ENCODE measurements at regions not wholly inside any gene's neighbourhood (a gene's known extent, or its start where the extent isn't known, plus 50 kb on each side); places are given as distances from the start of the nearest gene placed in this dataset.

- H3K27ac ChIP-seq = no peak overlapping the region
- no peaks in the 10 kb centered on the region for H3K4me1 ChIP-seq (ENCODE audit: control insufficient read depth in 1 of 2, insufficient read depth in 1 of 2, low read depth in 1 of 2, low read length in 1 of 2)
- H3K36me3 ChIP-seq = no peaks in the 10 kb centered on the region
- no peak overlapping the region for H3K4me3 ChIP-seq (ENCODE audit: low read depth in 1 of 2, low read length in 1 of 2)
- no peak for TF ChIP-seq CTCF (IDR thresholded peaks at IDR 0.05)
- no peaks in the 10 kb centered on the region for H3K9me3 ChIP-seq
- H3K27me3 ChIP-seq = no peaks in the 10 kb centered on the region
Observed at GRCh38 chr5:103620851-103621547, 58.4 kb upstream of the NUDT12 start.

GRCh38 chr5:103617913-103618312 is 55.3 kb upstream of the NUDT12 start:
- Histone ChIP-seq H3K4me3 (ENCODE audit: low read depth in 1 of 2, low read length in 1 of 2) (no peak overlapping the region), H3K36me3 (no peaks in the 10 kb centered on the region), H3K27me3 (no peaks in the 10 kb centered on the region), H3K27ac (no peak overlapping the region), H3K4me1 (ENCODE audit: control insufficient read depth in 1 of 2, insufficient read depth in 1 of 2, low read depth in 1 of 2, low read length in 1 of 2) (no peaks in the 10 kb centered on the region), H3K9me3 (no peaks in the 10 kb centered on the region)
- no peak for TF ChIP-seq CTCF (IDR thresholded peaks at IDR 0.05)

- H3K27me3 ChIP-seq = no peaks in the 10 kb centered on the region
- H3K9me3 ChIP-seq = no peaks in the 10 kb centered on the region
- no peak for TF ChIP-seq CTCF (IDR thresholded peaks at IDR 0.05)
- no peaks in the 10 kb centered on the region for H3K36me3 ChIP-seq
- no peak overlapping the region for H3K4me3 ChIP-seq (ENCODE audit: low read depth in 1 of 2, low read length in 1 of 2)
- no peak overlapping the region for H3K27ac ChIP-seq
- H3K4me1 ChIP-seq (ENCODE audit: control insufficient read depth in 1 of 2, insufficient read depth in 1 of 2, low read depth in 1 of 2, low read length in 1 of 2) = no peaks in the 10 kb centered on the region
Observed at GRCh38 chr5:103617090-103617489, 54.5 kb upstream of the NUDT12 start.

- Histone ChIP-seq H3K27me3 (no peaks in the 10 kb centered on the region), H3K4me3 (ENCODE audit: low read depth in 1 of 2, low read length in 1 of 2) (no peak overlapping the region), H3K36me3 (no peaks in the 10 kb centered on the region), H3K4me1 (ENCODE audit: control insufficient read depth in 1 of 2, insufficient read depth in 1 of 2, low read depth in 1 of 2, low read length in 1 of 2) (no peaks in the 10 kb centered on the region), H3K27ac (no peak overlapping the region), H3K9me3 (no peaks in the 10 kb centered on the region)
- no peak for TF ChIP-seq CTCF (IDR thresholded peaks at IDR 0.05)
Observed at GRCh38 chr5:103612545-103612944, 50.0 kb upstream of the NUDT12 start.

All from neutrophil (primary cell).